OCI-LY3 (cell line): ENCODE measurements at regions not wholly inside any gene's neighbourhood (a gene's known extent, or its start where the extent isn't known, plus 50 kb on each side); places are given as distances from the start of the nearest gene placed in this dataset.

Experiments used
- H2AFZ ChIP-seq: fragments of 200-600, 300-600 bp; shearing (Covaris generic); 2 replicates; pipeline ENCODE4 v1.6.0; 2014; ENCODE audit warnings: antibody characterized with exemption, low read depth, low read length
- H3K27ac ChIP-seq: fragments of 200-600, 300-600 bp; sonication (generic); 2 replicates; pipeline ENCODE4 v1.5.1; 2014; ENCODE audit warnings: mild to moderate bottlenecking, low read length, moderate library complexity, mixed read lengths
- H3K27me3 ChIP-seq: fragments of 200-600, 300-600 bp; sonication (generic); 2 replicates; pipeline ENCODE4 v1.6.1; 2014; ENCODE audit warnings: low read depth, low read length, mixed read lengths
- H3K36me3 ChIP-seq: fragments of 200-600, 300-600 bp; sonication (generic); replicated peaks from 2 replicates; pipeline ENCODE3; 2014; ENCODE audit warnings: low read depth, low read length, mixed read lengths
- H3K4me1 ChIP-seq: fragments of 300-600, 200-600 bp; sonication (generic); 2 replicates; pipeline ENCODE4 v1.6.1; 2014; ENCODE audit warnings: low read length, mixed read lengths
- H3K4me2 ChIP-seq: fragments of 200-600, 300-600 bp; sonication (generic); 2 replicates; pipeline ENCODE4 v1.6.1; 2014; ENCODE audit warnings: low read length, mixed read lengths
- H3K4me3 ChIP-seq: fragments of 300-600, 200-600 bp; sonication (generic); 2 replicates; pipeline ENCODE4 v1.5.1; 2014; ENCODE audit warnings: antibody characterized with exemption, mild to moderate bottlenecking, low read length, moderate library complexity
- H3K79me2 ChIP-seq: fragments of 300-600, 200-600 bp; shearing (Covaris generic); 2 replicates; pipeline ENCODE4 v1.6.1; 2014; ENCODE audit warnings: mild to moderate bottlenecking, low read length, mixed read lengths
- H3K9ac ChIP-seq: fragments of 300-600, 200-600 bp; shearing (Covaris generic); 2 replicates; pipeline ENCODE4 v1.6.0; 2014; ENCODE audit warnings: mild to moderate bottlenecking, low read length, moderate library complexity
- H3K9me3 ChIP-seq: fragments of 200-600, 300-600 bp; shearing (Covaris generic); 2 replicates; pipeline ENCODE4 v1.6.1; 2014; ENCODE audit warnings: low read length, mixed read lengths; ENCODE audit not compliant: insufficient read depth
- H4K20me1 ChIP-seq: fragments of 200-600, 300-600 bp; sonication (generic); 2 replicates; pipeline ENCODE4 v1.6.1; 2016; ENCODE audit warnings: low read length, mixed read lengths; ENCODE audit not compliant: insufficient read depth
- EZH2phosphoT487 ChIP-seq: fragments of 200-600 bp; shearing (Covaris generic); IDR thresholded peaks from 2 replicates; pipeline ENCODE4 v1.6.1; 2018; ENCODE audit warnings: antibody characterized with exemption, mixed run types, low read depth
- TF ChIP-seq, protein P1 (sequence below): fragments of 200-600, 300-600 bp; sonication (generic); IDR thresholded peaks from 2 replicates; pipeline ENCODE4 v1.5.1; 2014; ENCODE audit warnings: antibody characterized with exemption, low read length, low read depth

DNA sequence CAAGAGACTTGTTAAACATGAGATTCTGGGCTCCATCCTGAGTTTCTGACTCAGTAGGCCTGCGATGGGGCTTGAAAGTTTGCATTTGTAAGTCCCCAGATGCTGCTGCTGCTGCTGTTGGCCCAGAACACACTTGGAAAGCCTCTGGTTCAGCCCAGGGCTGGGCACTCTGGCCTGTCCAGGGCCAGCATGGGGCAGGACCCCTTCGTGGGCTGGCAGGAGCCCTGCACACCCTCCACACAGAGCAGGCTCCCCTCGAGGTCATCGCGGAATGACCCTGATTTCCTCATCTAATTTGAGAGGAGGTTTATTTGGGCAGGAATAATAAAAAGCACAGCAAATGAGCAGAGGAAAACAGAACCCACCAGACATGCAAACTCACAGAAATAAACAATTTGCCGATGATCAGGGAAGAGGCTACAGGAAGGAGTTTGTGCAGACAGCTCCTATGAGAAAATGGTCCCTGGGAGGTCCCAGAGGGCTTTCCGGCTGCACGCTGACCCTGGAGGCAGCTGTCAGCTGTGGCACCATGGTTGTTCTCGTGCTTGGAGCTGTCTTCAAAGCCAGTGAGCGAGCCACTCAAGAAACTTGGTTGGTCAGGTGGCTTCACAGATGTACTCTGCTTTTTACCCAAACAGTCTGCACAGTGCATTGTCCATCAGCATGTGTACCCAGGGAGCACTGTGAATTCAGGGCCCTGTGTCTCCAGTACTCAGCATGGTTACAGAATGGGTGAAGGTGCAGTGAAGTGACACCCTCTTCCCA is 119.3 kb downstream of the GLI2 start:
- TF ChIP-seq, protein P1, sequence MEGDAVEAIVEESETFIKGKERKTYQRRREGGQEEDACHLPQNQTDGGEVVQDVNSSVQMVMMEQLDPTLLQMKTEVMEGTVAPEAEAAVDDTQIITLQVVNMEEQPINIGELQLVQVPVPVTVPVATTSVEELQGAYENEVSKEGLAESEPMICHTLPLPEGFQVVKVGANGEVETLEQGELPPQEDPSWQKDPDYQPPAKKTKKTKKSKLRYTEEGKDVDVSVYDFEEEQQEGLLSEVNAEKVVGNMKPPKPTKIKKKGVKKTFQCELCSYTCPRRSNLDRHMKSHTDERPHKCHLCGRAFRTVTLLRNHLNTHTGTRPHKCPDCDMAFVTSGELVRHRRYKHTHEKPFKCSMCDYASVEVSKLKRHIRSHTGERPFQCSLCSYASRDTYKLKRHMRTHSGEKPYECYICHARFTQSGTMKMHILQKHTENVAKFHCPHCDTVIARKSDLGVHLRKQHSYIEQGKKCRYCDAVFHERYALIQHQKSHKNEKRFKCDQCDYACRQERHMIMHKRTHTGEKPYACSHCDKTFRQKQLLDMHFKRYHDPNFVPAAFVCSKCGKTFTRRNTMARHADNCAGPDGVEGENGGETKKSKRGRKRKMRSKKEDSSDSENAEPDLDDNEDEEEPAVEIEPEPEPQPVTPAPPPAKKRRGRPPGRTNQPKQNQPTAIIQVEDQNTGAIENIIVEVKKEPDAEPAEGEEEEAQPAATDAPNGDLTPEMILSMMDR, result no peak
- TF ChIP-seq EZH2phosphoT487, result no peak
- Histone ChIP-seq H3K4me3 (no peak overlapping the region), H3K9ac (no peak overlapping the region), H4K20me1 (no peaks in the 10 kb centered on the region), H3K27me3 (no peaks in the 10 kb centered on the region), H3K4me1 (no peaks in the 10 kb centered on the region), H3K4me2 (no peak overlapping the region), H3K79me2 (no peaks in the 10 kb centered on the region), H3K9me3 (no peaks in the 10 kb centered on the region), H3K36me3 (no peaks in the 10 kb centered on the region), H2AFZ (no peak overlapping the region), H3K27ac (no peak overlapping the region)

DNA sequence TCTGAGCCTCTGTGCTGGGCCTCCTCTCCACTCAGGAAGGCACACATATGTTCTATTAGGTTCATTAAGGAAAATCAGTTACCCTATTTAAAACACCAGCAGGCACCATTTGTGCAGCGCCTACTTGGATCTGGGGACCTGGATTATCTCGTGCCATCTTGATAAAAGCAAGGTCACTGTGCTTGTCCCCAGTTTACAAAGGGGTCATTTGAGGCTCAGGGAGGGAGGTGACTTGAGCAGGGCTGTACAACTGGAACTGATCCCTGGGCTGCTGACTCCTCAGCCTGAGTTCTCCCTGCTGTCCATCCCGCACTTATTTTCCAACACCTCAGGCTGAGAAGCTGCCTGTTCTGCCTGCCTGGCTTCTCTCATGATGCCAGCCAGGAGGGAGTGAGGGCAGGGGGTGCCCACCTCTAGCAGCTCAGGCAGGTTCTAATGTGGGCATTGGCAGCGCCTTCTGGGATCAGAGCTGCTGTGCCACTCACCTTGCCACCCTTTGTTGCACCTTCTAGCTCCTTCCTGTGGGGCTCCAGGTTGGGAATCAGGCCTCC is 120.3 kb downstream of the GLI2 start:
- Histone ChIP-seq H2AFZ (no peak overlapping the region), H3K4me3 (no peak overlapping the region), H3K36me3 (no peaks in the 10 kb centered on the region), H3K9ac (no peak overlapping the region), H3K27ac (no peak overlapping the region), H3K27me3 (no peaks in the 10 kb centered on the region), H3K4me1 (no peaks in the 10 kb centered on the region), H3K79me2 (no peaks in the 10 kb centered on the region), H3K4me2 (no peak overlapping the region), H4K20me1 (no peaks in the 10 kb centered on the region), H3K9me3 (no peaks in the 10 kb centered on the region)
- TF ChIP-seq, protein P1, result no peak
- no peak for TF ChIP-seq EZH2phosphoT487

DNA sequence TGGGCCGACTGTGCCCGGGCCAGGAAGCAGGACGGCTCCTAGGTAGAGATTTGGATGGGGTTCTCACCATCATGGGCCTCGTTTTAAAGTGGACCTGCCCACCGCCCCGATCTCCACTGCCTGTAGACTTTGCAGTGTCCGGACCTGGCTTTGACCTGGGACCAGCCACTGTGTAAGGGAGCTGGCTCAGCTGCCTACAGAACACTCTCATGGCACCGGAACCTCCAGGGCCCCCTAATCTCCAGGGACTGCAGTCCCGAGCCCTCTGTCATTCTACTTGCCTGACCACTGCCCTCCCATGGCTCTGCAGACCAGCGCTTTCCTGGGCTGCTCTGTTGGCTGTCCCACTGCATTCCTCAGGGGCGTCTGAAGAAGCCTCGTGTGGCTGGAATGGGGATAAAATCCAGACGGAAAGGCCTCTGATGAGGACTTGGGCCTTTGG is 120.8 kb downstream of the GLI2 start:
- no peaks in the 10 kb centered on the region for H3K79me2 ChIP-seq
- no peaks in the 10 kb centered on the region for H3K36me3 ChIP-seq
- no peaks in the 10 kb centered on the region for H3K27me3 ChIP-seq
- H3K4me3 ChIP-seq, result no peak overlapping the region
- H3K9ac ChIP-seq, result no peak overlapping the region
- no peaks in the 10 kb centered on the region for H3K4me1 ChIP-seq
- no peak for TF ChIP-seq EZH2phosphoT487
- TF ChIP-seq, protein P1, result no peak
- H4K20me1 ChIP-seq, result no peaks in the 10 kb centered on the region
- H3K9me3 ChIP-seq, result no peaks in the 10 kb centered on the region
- H3K4me2 ChIP-seq, result no peak overlapping the region
- no peak overlapping the region for H3K27ac ChIP-seq
- H2AFZ ChIP-seq, result no peak overlapping the region

DNA sequence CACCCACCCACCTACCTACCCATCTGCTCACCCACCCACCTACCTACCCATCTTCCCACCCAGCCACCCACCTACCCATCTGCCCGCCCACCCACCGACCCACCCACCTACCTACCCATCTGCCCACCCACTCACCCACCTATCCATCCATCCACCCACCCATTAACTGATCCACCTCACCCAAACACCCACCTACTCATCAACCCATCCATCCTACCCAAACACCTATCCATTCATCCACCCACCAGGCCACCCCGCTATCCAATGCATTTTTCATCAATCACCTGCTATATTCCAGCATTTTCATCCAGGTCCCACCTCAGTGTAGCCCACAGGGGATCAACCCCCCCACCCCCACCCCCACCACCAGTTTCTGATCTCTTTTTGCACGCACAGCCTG is 121.8 kb downstream of the GLI2 start:
- Histone ChIP-seq H3K4me3 (no peak overlapping the region), H3K27ac (no peak overlapping the region), H3K36me3 (no peaks in the 10 kb centered on the region), H3K4me2 (no peak overlapping the region), H3K4me1 (no peaks in the 10 kb centered on the region), H4K20me1 (no peaks in the 10 kb centered on the region), H3K27me3 (no peaks in the 10 kb centered on the region), H3K79me2 (no peaks in the 10 kb centered on the region), H3K9me3 (no peaks in the 10 kb centered on the region), H2AFZ (no peak overlapping the region), H3K9ac (no peak overlapping the region)
- TF ChIP-seq EZH2phosphoT487, result no peak
- TF ChIP-seq, protein P1, result no peak
